ENCODE measurements at regions not wholly inside any gene's neighbourhood (a gene's known extent, or its start where the extent isn't known, plus 50 kb on each side); places are given as distances from the start of the nearest gene placed in this dataset.

DNA sequence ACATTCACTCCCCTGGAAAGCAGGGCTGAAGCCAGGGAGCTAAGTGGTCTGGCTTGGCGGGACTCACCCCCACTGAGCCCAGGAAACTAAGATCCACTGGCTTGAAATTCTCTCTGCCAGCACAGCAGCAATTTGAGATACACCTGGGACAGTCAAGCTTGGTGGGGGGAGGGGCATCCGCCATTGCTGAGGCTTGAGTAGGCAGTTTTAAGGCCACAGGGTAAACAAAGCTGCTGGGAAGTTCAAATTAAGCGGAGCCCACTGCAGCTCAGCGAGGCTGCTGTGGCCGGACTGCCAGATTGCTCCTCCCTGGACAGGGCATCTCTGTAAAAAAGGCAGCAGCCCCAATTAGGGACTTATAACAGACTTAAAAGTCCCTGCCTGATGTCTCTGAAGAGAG, 108.2 kb upstream of the FAM13C start:
- TF ChIP-seq POLR2AphosphoS5 (IDR thresholded peaks at IDR 0.05; ENCODE audit: low read depth, low read length), result no peak
- TF ChIP-seq POLR2A (IDR thresholded peaks at IDR 0.05; ENCODE audit: low read depth, low read length), result no peak
- no peak for TF ChIP-seq TAF1 (IDR thresholded peaks at IDR 0.05; ENCODE audit: borderline replicate concordance, low read depth, low read length)

All from GM12892 (cell line).